HG02885 (cell line): ENCODE measurements at regions not wholly inside any gene's neighbourhood (a gene's known extent, or its start where the extent isn't known, plus 50 kb on each side); places are given as distances from the start of the nearest gene placed in this dataset.

Experiments used
- ATAC-seq: cut with Tn5 transposase; IDR thresholded peaks from one replicate; pipeline ENCODE4 v1.9.1; 2021; ENCODE audit warnings: mild to moderate bottlenecking; ENCODE audit not compliant: unreplicated experiment, poor library complexity

GRCh38 chr20:52789716-52790115, 182.4 kb upstream of the TSHZ2 start:
- no peak for ATAC-seq

- no peak for ATAC-seq
These were observed 184.2 kb upstream of the TSHZ2 start for GRCh38 chr20:52787962-52788361.

DNA sequence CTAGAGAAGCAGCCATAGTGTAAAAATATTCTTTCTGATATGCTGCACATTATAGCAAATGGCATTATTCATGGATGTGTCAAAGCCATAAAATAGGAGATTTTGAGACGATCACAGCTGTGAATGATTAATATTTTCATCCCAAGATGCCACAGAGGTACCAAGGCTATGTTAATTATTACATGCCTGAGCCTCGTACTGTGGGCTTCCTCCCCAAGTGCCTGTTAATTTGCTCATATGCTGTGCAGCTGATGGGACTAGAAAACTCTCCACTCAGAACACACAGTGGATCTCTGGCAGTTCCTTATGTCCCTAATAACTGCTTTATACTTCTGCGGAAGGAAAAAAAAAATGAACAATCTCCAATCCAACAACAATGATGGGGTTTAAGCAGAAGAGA, 184.9 kb upstream of the TSHZ2 start:
- ATAC-seq = no peak

- no peak for ATAC-seq
These were observed 186.5 kb upstream of the TSHZ2 start for GRCh38 chr20:52785679-52786078.

DNA sequence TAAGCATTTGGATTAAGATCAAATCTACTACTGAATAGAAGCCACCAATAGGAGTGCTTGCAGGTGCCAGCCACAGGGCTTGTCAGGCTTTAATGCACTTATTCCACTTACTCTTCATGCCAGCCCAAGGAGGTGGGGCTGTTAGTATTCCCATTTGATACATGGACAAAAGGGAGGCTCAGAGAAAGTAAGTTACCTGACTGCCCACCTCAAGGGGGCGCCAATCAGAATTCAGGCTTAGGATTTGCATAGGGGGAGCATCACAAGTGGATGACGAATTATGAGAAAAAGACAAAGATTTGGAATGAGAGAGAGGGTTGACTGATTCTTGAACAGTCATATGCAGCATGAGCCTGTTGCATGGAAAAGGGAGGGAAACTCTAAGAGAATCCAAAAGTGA, 188.4 kb upstream of the TSHZ2 start:
- ATAC-seq = no peak

GRCh38 chr20:52780462-52780861, 191.7 kb upstream of the TSHZ2 start:
- no peak for ATAC-seq

DNA sequence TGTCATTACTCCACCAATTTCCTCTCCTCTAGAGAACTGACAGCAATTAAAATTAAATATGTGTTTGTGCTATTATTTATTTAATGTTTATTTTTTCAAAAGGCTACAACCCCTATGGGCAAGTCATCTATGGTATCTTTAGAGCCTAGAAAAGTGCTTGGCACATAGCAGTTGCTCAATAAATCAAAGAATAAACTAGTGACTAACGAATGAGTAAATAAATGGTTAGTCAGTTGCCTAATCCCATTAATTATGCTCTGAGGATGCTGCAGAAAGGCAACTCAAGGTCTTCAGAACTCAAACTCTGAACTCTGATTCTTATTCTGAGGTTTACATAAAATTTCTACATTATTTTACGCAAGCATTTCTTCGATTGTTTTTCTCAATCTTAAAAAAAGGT, 193.0 kb upstream of the TSHZ2 start:
- ATAC-seq = no peak

DNA sequence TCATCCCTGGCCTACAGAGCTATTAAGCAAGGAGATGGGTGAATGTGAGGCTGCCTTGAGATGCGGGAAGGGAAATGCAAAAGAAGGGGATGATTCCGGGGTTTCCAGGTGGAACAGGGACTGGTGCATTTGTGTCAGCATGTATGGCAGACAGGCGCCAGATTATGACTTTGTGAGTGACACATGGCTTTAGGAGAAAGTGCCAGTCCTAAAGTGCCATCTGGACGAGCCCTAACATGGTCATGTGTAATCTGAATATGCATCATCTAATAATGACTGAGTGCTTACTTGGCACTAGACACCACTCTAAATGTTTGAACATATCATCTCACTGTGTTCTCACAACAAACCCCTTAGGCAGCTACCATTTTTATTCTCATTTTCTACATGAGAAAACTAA, 195.0 kb upstream of the TSHZ2 start:
- no peak for ATAC-seq

DNA sequence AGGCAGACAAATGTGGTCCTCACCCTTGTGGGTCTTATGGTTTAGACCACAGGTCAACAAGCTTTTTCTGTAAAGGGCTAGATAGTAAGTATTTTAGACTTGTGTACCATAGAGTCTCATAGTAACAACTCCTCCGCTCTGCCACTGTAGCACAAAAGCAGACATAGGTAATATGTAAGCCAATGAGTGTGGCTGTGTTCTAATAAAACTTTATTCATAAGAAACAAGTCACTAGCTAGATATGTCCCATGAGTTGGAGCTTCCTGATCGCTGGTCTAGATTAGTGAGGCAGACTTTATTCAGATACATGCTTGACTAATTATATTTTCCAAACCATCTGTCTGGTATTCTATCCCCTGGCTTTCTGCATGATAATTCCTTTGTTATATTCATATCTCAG, 196.4 kb upstream of the TSHZ2 start:
- ATAC-seq = no peak

GRCh38 chr20:52768694-52769093, 203.5 kb upstream of the TSHZ2 start:
- no peak for ATAC-seq

DNA sequence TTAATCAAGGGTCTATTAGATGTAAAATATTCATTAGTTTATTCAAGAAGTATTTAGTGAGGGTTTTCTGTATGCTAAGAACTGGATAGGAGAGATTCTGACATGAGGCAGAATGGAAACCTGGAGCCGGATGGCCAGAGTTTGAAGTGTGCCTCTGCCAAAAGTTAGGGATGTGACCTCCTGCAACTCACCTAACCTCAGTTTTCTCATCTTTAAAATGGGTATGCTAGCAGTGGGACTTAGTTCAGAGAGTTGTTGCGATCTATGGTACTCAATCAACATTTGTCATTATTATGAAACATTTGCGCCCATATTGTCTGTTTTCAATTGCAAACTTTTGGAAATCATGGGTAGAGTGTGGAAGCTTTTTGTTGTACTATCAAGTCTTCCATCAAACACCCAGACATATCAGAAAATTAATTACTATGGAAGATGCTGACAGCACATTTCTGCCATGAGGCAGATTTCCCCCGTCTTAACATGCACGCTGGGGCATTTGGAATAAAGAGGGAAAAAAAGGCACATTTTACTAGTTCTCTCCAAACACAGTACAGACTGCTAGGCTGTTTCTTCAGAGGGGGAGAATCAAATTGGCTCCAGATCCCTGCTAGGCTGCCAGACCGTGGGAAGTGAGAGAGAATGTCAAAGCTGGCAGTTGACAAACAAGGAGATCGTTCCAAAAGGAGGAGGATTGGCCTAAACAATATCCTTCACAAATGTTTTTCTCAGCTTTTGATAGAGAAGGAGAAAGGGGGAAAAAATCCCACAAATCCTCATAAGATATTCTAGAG, 205.3 kb upstream of the TSHZ2 start:
- ATAC-seq = no peak

GRCh38 chr20:52763321-52763853, 208.8 kb upstream of the TSHZ2 start:
- ATAC-seq = no peak

DNA sequence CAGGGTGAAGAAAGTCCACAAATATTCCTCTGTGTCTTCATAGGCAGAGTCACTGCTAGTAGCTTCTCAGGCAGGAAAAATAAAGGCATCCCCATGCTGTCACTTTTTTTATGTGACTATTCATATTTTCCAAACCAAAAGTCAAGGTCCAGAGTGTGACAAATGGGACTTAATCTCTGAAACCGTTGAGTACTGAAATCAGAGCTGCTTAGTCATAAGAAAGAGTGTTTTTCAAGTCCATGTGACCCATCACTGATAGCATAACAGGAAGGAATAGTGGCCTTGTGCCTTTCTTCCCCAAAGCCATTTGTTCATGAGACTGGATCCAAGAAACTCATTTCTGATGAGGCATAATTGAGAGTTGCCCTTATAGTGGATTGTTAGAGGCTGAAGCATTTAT, 210.3 kb upstream of the TSHZ2 start:
- no peak for ATAC-seq

GRCh38 chr20:52760791-52761190, 211.4 kb upstream of the TSHZ2 start:
- ATAC-seq = no peak

GRCh38 chr20:52757411-52757810, 214.7 kb upstream of the TSHZ2 start:
- no peak for ATAC-seq

- ATAC-seq = no peak
These were observed 216.4 kb upstream of the TSHZ2 start for GRCh38 chr20:52755744-52756143.

DNA sequence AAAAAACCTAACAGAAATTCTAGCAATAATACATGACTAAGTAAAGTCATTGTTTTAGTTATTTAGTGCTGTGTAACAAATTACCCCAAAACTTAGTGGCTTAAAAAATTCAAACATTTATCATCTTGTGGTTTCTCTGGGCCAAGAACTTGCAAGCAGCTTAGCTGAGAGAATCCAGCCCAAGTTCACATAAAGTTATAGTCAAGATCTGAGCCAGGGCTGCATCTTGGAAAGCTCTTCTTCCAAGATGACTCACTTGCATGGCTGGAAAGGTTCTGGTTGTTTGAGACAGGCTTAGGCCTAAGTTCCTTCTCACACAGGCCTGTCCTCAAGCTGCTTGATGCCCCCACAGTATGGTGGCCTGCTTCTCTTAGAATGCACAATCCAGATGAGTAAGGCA, 217.8 kb upstream of the TSHZ2 start:
- ATAC-seq = no peak

- ATAC-seq = no peak
These were observed 220.1 kb upstream of the TSHZ2 start for GRCh38 chr20:52752023-52752422.

GRCh38 chr20:52751571-52751970, 220.6 kb upstream of the TSHZ2 start:
- no peak for ATAC-seq

- ATAC-seq = no peak
These were observed 222.2 kb upstream of the TSHZ2 start for GRCh38 chr20:52749938-52750337.

DNA sequence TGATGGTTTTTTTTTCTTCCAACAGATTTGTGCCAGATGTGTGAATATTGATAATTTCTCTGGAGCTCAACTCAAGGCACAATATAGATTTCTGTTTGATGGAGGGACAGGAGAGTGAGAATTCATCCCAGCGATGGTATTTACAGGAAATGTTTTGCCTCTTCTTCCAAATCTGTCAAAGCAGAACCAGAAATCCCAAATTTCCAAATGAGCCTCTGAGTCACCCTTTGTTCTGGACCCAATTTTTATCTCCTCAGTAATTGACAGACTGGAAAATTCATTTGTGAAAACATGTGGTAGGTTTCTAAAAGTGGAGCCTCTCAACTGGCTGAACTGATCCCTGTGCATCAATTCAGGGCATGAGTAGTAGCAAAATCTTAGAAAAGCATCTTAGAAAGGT, 223.2 kb upstream of the TSHZ2 start:
- ATAC-seq = no peak

DNA sequence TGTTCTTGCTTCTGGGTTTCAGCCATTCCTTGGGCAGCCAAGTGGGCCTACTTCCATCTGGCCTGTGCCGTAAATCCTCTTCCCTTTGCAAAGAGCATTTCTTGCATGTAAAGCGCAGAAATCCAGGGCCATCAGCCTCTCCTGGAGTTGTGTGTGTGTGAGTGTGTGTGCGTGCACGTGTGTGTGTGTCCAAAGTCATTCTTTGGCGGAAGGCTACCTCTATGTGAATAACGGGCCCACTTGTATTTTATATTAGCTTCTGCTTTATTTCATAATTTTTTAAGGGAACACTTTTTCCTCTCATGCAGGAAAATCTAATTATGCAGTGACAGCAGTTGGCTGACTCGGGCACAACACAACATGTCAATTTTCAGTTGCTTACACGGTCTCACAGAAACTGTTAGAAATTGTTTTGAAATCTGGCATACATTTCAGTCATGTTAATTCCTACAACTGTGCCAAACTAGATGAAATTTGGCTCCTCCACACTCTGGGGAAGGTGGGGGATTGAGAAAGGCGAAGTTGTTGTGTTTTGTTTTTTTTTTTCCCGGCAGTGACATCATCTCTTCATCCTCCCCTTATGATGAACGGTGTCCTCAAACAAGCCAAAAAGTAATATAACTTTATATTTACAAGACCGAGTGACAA, 223.7 kb upstream of the TSHZ2 start:
- ATAC-seq = no peak
